ENCODE measurements at regions not wholly inside any gene's neighbourhood (a gene's known extent, or its start where the extent isn't known, plus 50 kb on each side); places are given as distances from the start of the nearest gene placed in this dataset.

DNA sequence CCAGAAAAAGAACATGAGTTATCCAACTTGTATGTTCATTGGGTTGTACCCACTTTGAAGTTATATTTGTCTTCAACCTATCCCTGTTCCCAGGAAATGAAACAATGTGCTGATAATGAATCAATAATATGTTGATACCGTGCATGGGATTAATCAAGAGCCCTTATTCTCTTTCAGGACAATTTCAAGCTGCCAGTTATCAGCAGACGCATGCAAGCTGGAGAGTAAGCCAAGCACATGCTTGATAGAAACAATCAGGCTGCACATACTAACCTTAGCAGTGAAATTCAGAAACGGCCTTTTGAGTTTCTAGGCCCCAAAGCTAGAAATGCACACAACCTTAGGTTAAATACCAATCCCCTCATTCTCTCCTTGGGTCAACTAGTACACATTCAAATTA, 480.4 kb upstream of the AGTR1 start:
- TF ChIP-seq SP1 (IDR thresholded peaks at IDR 0.05) (no peak), FOXM1 (IDR thresholded peaks at IDR 0.05; ENCODE audit: borderline replicate concordance) (no peak), SUZ12 (IDR thresholded peaks at IDR 0.05) (no peak), CTBP1 (IDR thresholded peaks at IDR 0.05; ENCODE audit: borderline replicate concordance) (no peak), ZNF384 (IDR thresholded peaks at IDR 0.05) (no peak), HDGF (IDR thresholded peaks at IDR 0.05; ENCODE audit: borderline replicate concordance) (no peak), ARNT (IDR thresholded peaks at IDR 0.05) (no peak), FOXK2 (IDR thresholded peaks at IDR 0.05) (no peak), FOXA1 (IDR thresholded peaks at IDR 0.05) (no peak), BHLHE40 (IDR thresholded peaks at IDR 0.05; ENCODE audit: borderline replicate concordance) (no peak), TARDBP (IDR thresholded peaks at IDR 0.05) (no peak)

Data from HEK293T (cell line).